NCI-H524 (cell line): ENCODE measurements at regions not wholly inside any gene's neighbourhood (a gene's known extent, or its start where the extent isn't known, plus 50 kb on each side); places are given as distances from the start of the nearest gene placed in this dataset.
"Not testable (repeated sequence)": the region's sequence is repeated elsewhere in the genome, so short reads cannot be mapped to it uniquely, and the experiment has no call there.

ENCODE experiments used
- DNase-seq, 2 experiments: peaks; one replicate each; lab custom pipeline; 2025; lab: John Stamatoyannopoulos, UW

GRCh38 chr12:102666176-102666575 lies 185.8 kb upstream of the IGF1 start:
- DNase-seq = not testable (repeated sequence)

GRCh38 chr12:102659200-102659911 lies 179.0 kb upstream of the IGF1 start:
- DNase-seq = peak in 1 of 2 experiments; percentile 6

GRCh38 chr12:102653406-102653805 lies 173.0 kb upstream of the IGF1 start:
- no peak for DNase-seq

- no peak for DNase-seq
These were observed 172.4 kb upstream of the IGF1 start for GRCh38 chr12:102652645-102653313.

GRCh38 chr12:102645968-102646367 lies 165.6 kb upstream of the IGF1 start:
- DNase-seq = no peak

- DNase-seq = no peak
These were observed 163.7 kb upstream of the IGF1 start for GRCh38 chr12:102643879-102644575.

- no peak for DNase-seq
These were observed 161.8 kb upstream of the IGF1 start for GRCh38 chr12:102642199-102642598.

GRCh38 chr12:102640658-102641057 lies 160.3 kb upstream of the IGF1 start:
- DNase-seq = not testable (repeated sequence)

- no peak for DNase-seq
These were observed 158.4 kb upstream of the IGF1 start for GRCh38 chr12:102638777-102639176.

- DNase-seq = no peak
These were observed 153.7 kb upstream of the IGF1 start for GRCh38 chr12:102633981-102634605.

- DNase-seq = no peak
These were observed 150.9 kb upstream of the IGF1 start for GRCh38 chr12:102631274-102631673.

GRCh38 chr12:102629262-102629888 lies 149.0 kb upstream of the IGF1 start:
- DNase-seq = no peak

GRCh38 chr12:102625819-102626218 lies 145.5 kb upstream of the IGF1 start:
- DNase-seq = no peak

GRCh38 chr12:102622618-102623017 lies 142.3 kb upstream of the IGF1 start:
- no peak for DNase-seq

- DNase-seq = peak; percentile 2 to 26
These were observed 138.0 kb upstream of the IGF1 start for GRCh38 chr12:102618197-102618877.

GRCh38 chr12:102616692-102617091 lies 136.3 kb upstream of the IGF1 start:
- no peak for DNase-seq

- no peak for DNase-seq
These were observed 131.6 kb upstream of the IGF1 start for GRCh38 chr12:102611995-102612394.

- no peak for DNase-seq
These were observed 129.6 kb upstream of the IGF1 start for GRCh38 chr12:102609996-102610395.

- DNase-seq = no peak
These were observed 122.7 kb upstream of the IGF1 start for GRCh38 chr12:102603021-102603420.

- DNase-seq = no peak
These were observed 122.2 kb upstream of the IGF1 start for GRCh38 chr12:102602521-102602920.

GRCh38 chr12:102601621-102602020 lies 121.3 kb upstream of the IGF1 start:
- DNase-seq = peak; percentile 26 to 71
